Occipital lobe (tissue), 1 donor: ENCODE measurements at regions not wholly inside any gene's neighbourhood (a gene's known extent, or its start where the extent isn't known, plus 50 kb on each side); places are given as distances from the start of the nearest gene placed in this dataset.
"Not testable (repeated sequence)": the region's sequence is repeated elsewhere in the genome, so short reads cannot be mapped to it uniquely, and the experiment has no call there.

ENCODE experiments used
- DNase-seq: peaks from one replicate; lab custom pipeline; 2025; lab: John Stamatoyannopoulos, UW

GRCh38 chr13:79621902-79622301 is 140.9 kb downstream of the NDFIP2 start:
- no peak for DNase-seq

GRCh38 chr13:79621449-79621848 is 140.5 kb downstream of the NDFIP2 start:
- no peak for DNase-seq

GRCh38 chr13:79614250-79614918 is 133.4 kb downstream of the NDFIP2 start:
- DNase-seq, result no peak

DNA sequence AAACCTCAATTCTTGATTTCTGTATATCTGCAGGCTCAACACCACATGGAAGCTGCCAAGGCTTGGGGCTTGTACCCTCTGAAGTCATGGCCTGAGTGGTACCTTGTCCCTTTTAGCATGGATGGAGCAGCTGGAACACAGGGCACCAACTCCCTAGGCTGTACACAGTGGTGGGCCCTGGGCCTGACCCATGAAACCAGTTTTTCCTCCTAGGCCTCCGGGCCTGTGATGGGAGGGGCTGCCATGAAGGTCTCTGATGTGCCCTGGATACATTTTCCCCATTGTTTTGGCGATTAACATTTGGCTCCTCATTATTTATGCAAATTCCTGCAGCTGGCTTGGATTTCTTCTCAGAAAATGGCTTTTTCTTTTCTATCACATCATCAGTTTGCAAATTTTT is 131.6 kb downstream of the NDFIP2 start:
- DNase-seq, result no peak

DNA sequence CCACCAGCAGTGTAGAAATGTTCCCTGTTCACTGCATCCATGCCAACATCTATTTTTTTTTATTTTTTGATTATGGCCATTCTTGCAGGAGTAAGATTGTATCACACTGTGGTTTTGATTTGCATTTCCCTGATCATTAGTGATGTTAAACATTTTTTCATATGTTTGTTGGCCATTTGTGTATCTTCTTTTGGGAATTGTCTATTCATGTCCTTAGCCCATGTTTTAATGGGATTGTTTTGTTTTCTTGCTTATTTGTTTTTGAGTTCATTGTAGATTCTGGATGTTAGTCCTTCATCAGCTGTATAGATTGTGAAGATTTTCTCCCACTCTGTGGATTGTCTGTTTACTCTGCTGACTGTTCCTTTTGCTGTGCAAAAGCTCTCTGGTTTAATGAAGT is 126.9 kb downstream of the NDFIP2 start:
- DNase-seq, result not testable (repeated sequence)
